Activated CD8-positive, alpha-beta memory T cell treated with anti-CD3 and anti-CD28 coated beads, Interleukin-2, amount 50 U/mL, for 24 hours (primary cell): ENCODE measurements at regions not wholly inside any gene's neighbourhood (a gene's known extent, or its start where the extent isn't known, plus 50 kb on each side); places are given as distances from the start of the nearest gene placed in this dataset.
"Not testable (repeated sequence)": the region's sequence is repeated elsewhere in the genome, so short reads cannot be mapped to it uniquely, and the experiment has no call there.

Experiments used
- DNase-seq: peaks from one replicate; pipeline ENCODE4 v3.0.0-alpha.2; 2020; ENCODE audit errors: extremely low read depth

GRCh38 chr6:166806217-166806838, 150.0 kb downstream of the RNASET2 start:
- no peak for DNase-seq

- no peak for DNase-seq
These were observed 152.9 kb downstream of the RNASET2 start for GRCh38 chr6:166803471-166803870.

DNA sequence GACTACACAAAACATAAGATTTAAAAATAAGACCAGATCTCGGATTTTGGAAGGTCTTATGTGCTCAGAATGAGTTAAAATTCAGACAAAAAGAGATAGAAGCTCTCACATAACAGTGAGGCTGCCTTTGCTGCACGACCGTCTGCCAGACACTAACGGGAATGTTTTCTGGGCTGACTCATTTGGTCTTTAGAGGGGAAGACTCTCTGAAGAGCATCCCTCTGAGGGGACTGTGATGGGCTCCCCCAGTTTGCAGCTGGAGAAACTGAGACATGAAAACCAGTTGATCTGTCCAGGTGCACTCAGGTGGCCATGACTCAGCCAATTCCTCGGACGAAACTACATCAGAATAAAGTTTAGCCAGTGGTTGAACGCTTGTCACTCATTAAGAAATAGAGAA, 153.9 kb downstream of the RNASET2 start:
- no peak for DNase-seq

- no peak for DNase-seq
These were observed 156.2 kb downstream of the RNASET2 start for GRCh38 chr6:166800137-166800536.

DNA sequence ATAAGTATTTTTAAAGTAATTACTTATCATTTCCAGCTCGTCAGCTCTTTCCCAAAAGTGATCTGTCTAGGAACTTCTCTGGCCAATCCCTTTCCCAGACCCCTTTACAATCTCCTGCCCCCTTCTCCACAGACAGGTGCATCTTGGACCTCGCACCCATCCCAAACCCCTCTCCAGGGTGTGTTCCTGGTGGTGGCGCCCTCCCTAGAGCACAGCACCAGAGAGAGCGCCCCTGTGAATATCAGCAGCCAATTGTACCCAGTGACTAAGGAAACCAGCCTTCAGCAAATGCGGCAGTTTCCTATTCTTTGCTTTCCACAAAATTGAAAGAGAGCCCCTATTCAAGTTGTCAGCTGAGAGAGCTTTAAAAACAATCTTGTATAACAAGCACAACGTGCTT, 157.7 kb downstream of the RNASET2 start:
- no peak for DNase-seq

DNA sequence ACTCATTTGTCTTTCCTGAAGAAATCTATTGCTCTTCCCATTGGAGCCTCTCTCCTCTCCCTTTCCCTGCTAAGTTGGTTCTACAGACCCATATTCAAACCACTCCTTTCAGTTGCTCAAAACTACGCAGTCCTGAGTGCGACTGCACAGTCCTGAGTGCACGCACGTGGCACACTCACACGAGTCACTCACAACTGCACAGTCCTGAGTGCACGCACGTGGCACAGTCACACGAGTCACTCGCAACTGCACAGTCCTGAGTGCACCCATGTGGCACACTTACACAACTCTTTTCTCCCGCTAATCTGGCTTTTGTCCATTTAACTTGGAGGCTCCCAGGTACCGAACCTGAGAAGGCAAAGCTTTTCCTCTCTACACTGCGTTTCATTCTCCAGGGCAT, 159.7 kb downstream of the RNASET2 start:
- DNase-seq, result no peak

GRCh38 chr6:166795879-166796278, 160.5 kb downstream of the RNASET2 start:
- DNase-seq, result no peak

- DNase-seq, result not testable (repeated sequence)
These were observed 163.8 kb upstream of the RPS6KA2 start for GRCh38 chr6:166790808-166791207.

- not testable (repeated sequence) for DNase-seq
These were observed 161.9 kb upstream of the RPS6KA2 start for GRCh38 chr6:166788846-166789529.

- no peak for DNase-seq
These were observed 159.7 kb upstream of the RPS6KA2 start for GRCh38 chr6:166786704-166787293.

DNA sequence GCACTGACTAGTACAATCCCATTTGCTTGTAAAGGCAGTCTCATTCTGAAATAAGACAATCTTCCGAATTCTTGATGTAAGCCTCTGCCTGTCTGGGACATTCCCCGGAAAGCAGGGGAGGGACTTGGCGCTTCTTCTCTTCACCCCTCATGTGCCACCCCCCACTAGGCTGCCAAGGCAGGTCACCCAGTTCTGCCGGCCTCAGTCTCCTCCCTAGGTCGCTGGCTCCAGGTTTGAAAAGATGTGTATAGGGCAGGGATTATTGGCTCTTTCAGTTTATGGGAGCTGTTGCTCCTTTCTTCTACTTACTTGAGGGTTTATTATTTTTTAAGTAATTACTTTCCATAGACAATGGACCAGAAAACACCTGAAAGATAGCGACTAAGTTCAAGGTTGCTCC, 158.1 kb upstream of the RPS6KA2 start:
- DNase-seq, result no peak

DNA sequence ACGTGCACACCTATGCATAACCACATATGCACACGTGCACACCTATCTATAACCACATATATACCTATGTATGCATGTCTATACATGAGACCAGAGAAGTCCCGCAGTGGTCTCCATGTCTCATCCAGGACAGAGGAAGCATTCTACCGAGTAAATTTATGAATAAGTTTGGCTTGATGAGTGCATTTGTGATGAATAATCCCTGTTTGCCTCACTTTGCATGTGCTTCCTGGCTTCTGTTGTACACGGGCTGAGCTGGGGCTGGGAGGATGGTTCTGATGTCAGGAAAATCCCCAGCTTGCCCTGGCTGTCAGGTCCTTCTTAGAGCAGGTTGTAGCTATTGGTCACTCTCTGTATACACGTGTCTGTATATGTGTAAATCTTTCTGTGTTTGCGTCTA, 157.6 kb upstream of the RPS6KA2 start:
- no peak for DNase-seq

DNA sequence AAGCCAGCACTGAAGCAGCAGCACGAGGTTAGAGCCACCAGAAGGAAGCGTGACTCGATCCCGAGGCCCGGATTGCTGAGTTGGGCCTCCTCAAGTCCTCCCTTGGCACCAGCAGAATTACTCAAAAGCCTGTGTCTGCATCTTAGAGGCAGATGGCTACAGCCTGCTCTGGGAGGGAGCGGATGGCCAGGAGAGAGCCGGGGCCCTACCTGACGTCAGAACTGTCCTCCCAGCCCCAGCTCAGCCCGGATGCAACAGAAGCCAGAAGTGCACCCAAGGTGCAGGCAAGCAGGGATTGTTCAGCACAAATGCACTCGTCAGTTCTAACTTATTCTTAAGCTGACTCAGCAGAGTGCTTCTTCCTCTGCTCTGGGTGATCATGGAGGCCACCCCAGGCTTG, 155.5 kb upstream of the RPS6KA2 start:
- DNase-seq, result no peak

DNA sequence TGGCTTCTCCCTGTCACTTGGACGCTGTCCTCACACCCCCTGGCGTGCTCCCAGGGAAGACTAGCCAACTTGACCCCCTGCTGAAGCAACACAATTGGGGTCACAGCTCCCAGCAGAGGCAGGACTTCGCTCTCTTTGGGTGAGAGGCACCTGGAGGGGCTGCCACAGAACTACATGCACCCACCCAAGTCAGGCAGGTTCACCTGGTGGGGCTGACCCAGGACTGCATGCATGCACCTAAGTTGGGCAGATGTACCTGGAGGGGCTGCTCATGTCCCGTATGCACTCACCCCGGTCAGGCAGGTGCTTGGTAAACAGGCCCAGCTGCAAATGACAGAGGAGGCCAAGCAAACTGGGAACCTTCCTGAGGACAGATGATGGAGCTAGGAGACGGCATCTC, 154.3 kb upstream of the RPS6KA2 start:
- no peak for DNase-seq

- no peak for DNase-seq
These were observed 153.1 kb upstream of the RPS6KA2 start for GRCh38 chr6:166779963-166780683.

DNA sequence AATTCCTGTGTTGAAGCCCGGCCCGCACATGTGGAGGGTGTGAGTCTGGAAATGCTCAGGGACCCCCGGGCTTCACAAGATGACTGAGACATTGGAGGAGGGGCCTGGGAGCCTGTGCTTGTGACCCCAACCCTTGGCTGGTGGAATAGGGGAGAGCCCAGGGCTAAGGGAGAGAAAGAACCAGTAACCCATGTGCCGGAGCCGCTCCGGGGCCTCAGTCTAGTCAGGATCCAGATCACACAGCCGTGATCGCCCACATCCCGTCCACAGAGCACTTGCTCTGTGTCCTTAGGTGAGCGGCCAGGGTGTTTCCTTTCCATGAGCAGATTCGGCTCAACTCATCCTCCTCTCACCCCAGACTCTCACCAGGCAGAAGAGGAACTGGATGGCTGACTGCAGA, 152.3 kb upstream of the RPS6KA2 start:
- DNase-seq, result no peak

DNA sequence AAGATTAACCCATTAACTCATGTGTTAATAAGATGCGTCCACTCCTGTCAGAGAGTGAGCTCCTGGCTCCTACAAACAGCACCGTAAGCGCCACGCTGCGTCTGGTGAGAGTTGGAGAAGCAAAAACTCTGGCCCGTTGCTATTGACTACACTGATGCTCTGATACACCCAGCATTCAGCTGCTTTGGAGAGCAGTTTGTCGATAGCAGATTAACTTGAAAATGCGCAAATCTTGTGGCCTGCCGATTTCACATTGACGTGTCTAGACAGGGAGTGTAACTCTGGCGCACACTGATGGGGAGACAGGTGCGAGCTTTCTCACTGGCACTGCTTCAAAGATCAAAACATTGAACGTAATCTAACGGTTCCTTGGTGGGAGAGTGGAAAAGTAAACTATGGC, 151.7 kb upstream of the RPS6KA2 start:
- DNase-seq, result no peak

DNA sequence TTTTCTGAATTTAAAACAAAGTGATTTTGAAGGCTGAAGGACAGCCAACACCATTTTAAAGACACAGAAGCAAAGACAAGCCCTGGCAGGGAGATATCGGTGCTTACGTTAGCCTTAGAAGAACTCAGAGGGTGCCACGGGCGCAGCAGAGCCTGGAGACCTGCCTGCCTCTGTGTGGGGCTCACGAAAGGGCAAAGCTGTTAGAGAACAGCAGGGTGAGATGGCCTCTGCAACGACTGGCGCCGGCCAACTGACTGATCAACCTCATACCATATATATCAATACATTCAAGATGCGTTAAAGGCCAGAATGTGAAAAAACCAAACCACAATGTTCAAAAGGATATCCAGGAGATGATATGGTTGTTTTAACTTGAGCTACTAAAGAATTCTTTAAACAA, 151.0 kb upstream of the RPS6KA2 start:
- DNase-seq, result no peak

- no peak for DNase-seq
These were observed 150.1 kb upstream of the RPS6KA2 start for GRCh38 chr6:166777096-166777630.

DNA sequence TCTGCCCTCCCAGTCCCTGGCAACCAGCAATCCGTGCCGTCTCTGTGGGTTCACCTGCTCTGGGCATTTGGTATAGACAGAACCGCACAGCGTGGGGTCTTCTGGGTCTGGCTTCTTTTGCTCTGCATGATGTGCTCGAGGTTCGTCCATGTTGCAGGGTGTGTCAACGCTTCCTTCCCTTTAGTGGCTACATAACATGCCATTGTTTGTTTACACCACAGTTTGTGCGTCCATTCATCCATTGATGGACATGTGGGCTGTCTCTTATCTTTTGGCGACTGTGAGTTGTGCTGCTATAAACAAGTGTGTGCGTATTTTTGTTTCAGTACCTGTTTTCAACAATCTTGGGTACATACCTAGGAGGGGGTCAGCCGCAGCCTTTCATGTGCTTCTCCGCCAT, 149.5 kb upstream of the RPS6KA2 start:
- no peak for DNase-seq

GRCh38 chr6:166775923-166776220, 148.8 kb upstream of the RPS6KA2 start:
- no peak for DNase-seq

DNA sequence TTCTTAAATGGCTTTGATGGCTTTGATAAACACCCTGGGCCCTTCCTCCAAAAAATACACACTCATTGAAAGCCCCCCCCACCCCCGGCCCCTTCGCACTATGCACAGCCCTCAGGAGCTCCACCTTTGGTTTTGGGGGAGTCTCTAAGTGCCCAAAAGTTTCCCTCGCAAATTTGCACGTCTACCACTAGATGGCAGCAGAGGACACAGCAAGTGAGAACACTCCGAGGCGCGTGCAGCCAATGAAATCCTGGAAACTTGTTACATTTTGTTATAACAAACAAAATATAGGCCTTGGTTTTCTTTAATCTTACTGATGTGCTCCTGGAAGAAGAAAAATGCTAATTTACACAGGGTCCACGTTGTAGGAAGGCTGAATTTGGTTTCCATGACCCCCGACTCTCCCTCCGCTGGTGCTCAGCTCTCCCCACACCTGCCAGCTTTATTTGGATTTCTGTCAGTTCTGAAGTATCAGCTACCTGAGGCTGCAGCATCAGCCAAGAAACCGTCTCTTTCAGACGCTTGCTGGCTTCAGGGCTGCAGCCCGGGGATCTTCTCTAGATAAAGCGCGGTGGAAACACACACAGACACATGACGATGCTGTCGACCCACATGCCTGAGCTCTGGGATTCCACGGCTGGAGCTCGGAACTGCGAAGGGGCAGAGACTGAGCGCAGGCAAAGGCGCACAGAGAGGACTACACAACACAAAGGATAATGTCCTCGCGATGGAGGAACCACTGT, 148.3 kb upstream of the RPS6KA2 start:
- no peak for DNase-seq
